ENCODE measurements at regions not wholly inside any gene's neighbourhood (a gene's known extent, or its start where the extent isn't known, plus 50 kb on each side); places are given as distances from the start of the nearest gene placed in this dataset.
"Not testable (repeated sequence)": the region's sequence is repeated elsewhere in the genome, so short reads cannot be mapped to it uniquely, and the experiment has no call there.

- no peak for DNase-seq
Observed at GRCh38 chr11:91293119-91293518, 931.5 kb upstream of the FAT3 start.

GRCh38 chr11:91272089-91272488 lies 952.5 kb upstream of the FAT3 start:
- DNase-seq = no peak

GRCh38 chr11:91268512-91269295 lies 955.9 kb upstream of the FAT3 start:
- DNase-seq = not testable (repeated sequence)

- no peak for DNase-seq
Observed at GRCh38 chr11:91265946-91266345, 958.7 kb upstream of the FAT3 start.

- no peak for DNase-seq
Observed at GRCh38 chr11:91264481-91264880, 960.1 kb upstream of the FAT3 start.

- DNase-seq = no peak
Observed at GRCh38 chr11:91263496-91264365, 960.9 kb upstream of the FAT3 start.

- no peak for DNase-seq
Observed at GRCh38 chr11:91261513-91261912, 963.1 kb upstream of the FAT3 start.

GRCh38 chr11:91258876-91259275 lies 965.7 kb upstream of the FAT3 start:
- no peak for DNase-seq

- DNase-seq = no peak
Observed at GRCh38 chr11:91257667-91258066, 967.0 kb upstream of the FAT3 start.

- DNase-seq = peak; percentile 1
Observed at GRCh38 chr11:91248199-91248807, 976.3 kb upstream of the FAT3 start.

GRCh38 chr11:91247009-91247735 lies 977.4 kb upstream of the FAT3 start:
- DNase-seq = no peak

- DNase-seq = no peak
Observed at GRCh38 chr11:91244912-91245311, 979.7 kb upstream of the FAT3 start.

- no peak for DNase-seq
Observed at GRCh38 chr11:91243630-91244029, 981.0 kb upstream of the FAT3 start.

GRCh38 chr11:91243051-91243450 lies 981.6 kb upstream of the FAT3 start:
- no peak for DNase-seq

GRCh38 chr11:91241226-91241625 lies 983.4 kb upstream of the FAT3 start:
- DNase-seq = no peak

GRCh38 chr11:91239359-91239758 lies 985.3 kb upstream of the FAT3 start:
- DNase-seq = no peak

- no peak for DNase-seq
Observed at GRCh38 chr11:91231226-91231625, 993.4 kb upstream of the FAT3 start.

- no peak for DNase-seq
Observed at GRCh38 chr11:91230647-91231046, 994.0 kb upstream of the FAT3 start.

GRCh38 chr11:91222830-91223229 lies 1000.0 kb upstream of the CHORDC1 start:
- DNase-seq = no peak

- DNase-seq = no peak
Observed at GRCh38 chr11:91220476-91221202, 997.8 kb upstream of the CHORDC1 start.

- no peak for DNase-seq
Observed at GRCh38 chr11:91219535-91219934, 996.7 kb upstream of the CHORDC1 start.

GRCh38 chr11:91209751-91210150 lies 986.9 kb upstream of the CHORDC1 start:
- DNase-seq = no peak

Measured in NCI-H146 (cell line).